GM12878 (cell line): ENCODE measurements at regions not wholly inside any gene's neighbourhood (a gene's known extent, or its start where the extent isn't known, plus 50 kb on each side); places are given as distances from the start of the nearest gene placed in this dataset.

Experiments used
- ATAC-seq: fragments of 200-7000 bp; cut with Tn5 transposase; 3 replicates; pipeline ENCODE4 v1.9.1; 2020; ENCODE audit warnings: mild to moderate bottlenecking, moderate library complexity
- BruUV-seq: library from RNA; stranded (reverse); fragments of 400-500 nt; replicated peaks from 2 replicates; lab custom pipeline; 2021; lab: Mats Ljungman, UMichigan
- CTCF ChIA-PET: fragments of 300-600 bp; sonication (Branson Sonifier 250); formaldehyde crosslinking; extraction: SDS; loops from one replicate; lab custom pipeline; 2021; ENCODE audit warnings: inconsistent platforms; lab: Yijun Ruan, JAX
- POLR2A ChIA-PET: fragments of 350-600 bp; formaldehyde crosslinking; extraction: SDS; loops from one replicate; lab custom pipeline; 2021; ENCODE audit warnings: inconsistent platforms; lab: Charles Lee
- RAD21 ChIA-PET: fragments of 300-600 bp; sonication (Branson Sonifier 250); formaldehyde crosslinking; loops from one replicate; lab custom pipeline; 2023; ENCODE audit warnings: antibody characterized with exemption; ENCODE audit not compliant: unreplicated experiment; lab: Charles Lee
- SMC1A ChIA-PET: fragments of 300-600 bp; sonication (Branson Sonifier 250); formaldehyde crosslinking; loops from one replicate; lab custom pipeline; 2023; ENCODE audit not compliant: unreplicated experiment, uncharacterized antibody; lab: Charles Lee
- DNase-seq: peaks from one replicate; pipeline ENCODE4 v3.0.0-alpha.2; 2011; ENCODE audit warnings: low read depth, low spot score
- FAIRE-seq: peaks from 3 replicates; lab custom pipeline; 2011; peaks lifted over from hg19 to GRCh38; lab: Jason Lieb, UNC
- H2AFZ ChIP-seq: 2 replicates; pipeline ENCODE4 v1.6.0; 2011; ENCODE audit warnings: low read depth, low read length, control low read depth; ENCODE audit not compliant: control insufficient read depth
- H3K27ac ChIP-seq: 2 replicates; pipeline ENCODE4 v1.5.1; 2011; ENCODE audit warnings: control low read depth; ENCODE audit not compliant: control insufficient read depth, insufficient read depth
- H3K27me3 ChIP-seq, 2 experiments: replicated peaks in 1 of 2; 2 replicates each; pipeline versions ENCODE4 v1.6.0 to v1.6.1; 2011; ENCODE audit warnings: low read length in 1 of 2; ENCODE audit not compliant: control insufficient read depth in 2 of 2, insufficient read depth in 2 of 2
- H3K36me3 ChIP-seq, 2 experiments: 2 replicates each; pipeline ENCODE4 v1.5.1; 2011; ENCODE audit warnings: low read length in 1 of 2; ENCODE audit not compliant: control insufficient read depth in 2 of 2, insufficient read depth in 2 of 2
- H3K4me1 ChIP-seq: 2 replicates; pipeline ENCODE4 v1.6.1; 2011; ENCODE audit warnings: mild to moderate bottlenecking, low read length, moderate library complexity, mixed read lengths; ENCODE audit not compliant: control insufficient read depth, insufficient read depth
- H3K4me2 ChIP-seq: 2 replicates; pipeline ENCODE4 v1.6.0; 2011; ENCODE audit warnings: control low read depth; ENCODE audit not compliant: control insufficient read depth, insufficient read depth
- H3K4me3 ChIP-seq: fragments of 200-600 bp; sonication (generic); 2 replicates; pipeline ENCODE4 v1.5.1; 2016
- H3K79me2 ChIP-seq: 2 replicates; pipeline ENCODE4 v1.6.0; 2011; ENCODE audit warnings: low read length; ENCODE audit not compliant: control insufficient read depth, insufficient read depth
- H3K9ac ChIP-seq: 2 replicates; pipeline ENCODE4 v1.8.0; 2011; ENCODE audit warnings: low read length, control low read depth, mixed read lengths; ENCODE audit not compliant: control insufficient read depth, insufficient read depth
- H3K9me3 ChIP-seq: replicated peaks from 3 replicates; pipeline ENCODE4 v1.5.1; 2011; ENCODE audit warnings: mild to moderate bottlenecking, low read length; ENCODE audit not compliant: control insufficient read depth, insufficient read depth
- H4K20me1 ChIP-seq: 2 replicates; pipeline ENCODE4 v1.6.0; 2011; ENCODE audit not compliant: control insufficient read depth, insufficient read depth
- EP300 ChIP-seq, 2 experiments: fragments of 150-350 bp in 1 of 2; IDR thresholded peaks; 2 replicates each; pipeline ENCODE4 v1.6.1; 2011 to 2012; ENCODE audit warnings: low read depth in 2 of 2, low read length in 2 of 2, borderline replicate concordance in 1 of 2, improper control_type of control experiment in 1 of 2, inconsistent platforms in 1 of 2; ENCODE audit not compliant: control insufficient read depth in 1 of 2
- FOXK2 ChIP-seq: fragments of 450-650 bp; IDR thresholded peaks from 2 replicates; pipeline ENCODE4 v1.6.1; 2017; ENCODE audit warnings: mild to moderate bottlenecking, moderate library complexity
- HDGF ChIP-seq: fragments of 450-650 bp; IDR thresholded peaks from 2 replicates; pipeline ENCODE4 v1.6.1; 2016; ENCODE audit warnings: antibody characterized with exemption
- MTA3 ChIP-seq: IDR thresholded peaks from 2 replicates; pipeline ENCODE4 v1.6.1; 2012; ENCODE audit warnings: low read length, inconsistent platforms, borderline replicate concordance
- NFXL1 ChIP-seq: fragments of 450-650 bp; IDR thresholded peaks from 2 replicates; pipeline ENCODE4 v1.6.1; 2017; ENCODE audit warnings: antibody characterized with exemption, mild to moderate bottlenecking, borderline replicate concordance
- NKRF ChIP-seq: fragments of 450-650 bp; conservative IDR thresholded peaks from 2 replicates; pipeline ENCODE4 v1.6.1; 2017; ENCODE audit warnings: mild to moderate bottlenecking, moderate library complexity
- SIX5 ChIP-seq: IDR thresholded peaks from 2 replicates; pipeline ENCODE4 v1.6.1; 2011; ENCODE audit warnings: mild to moderate bottlenecking, low read depth, low read length, moderate library complexity; ENCODE audit not compliant: severe bottlenecking
- TAF1 ChIP-seq: IDR thresholded peaks from 2 replicates; pipeline ENCODE4 v1.6.1; 2011; ENCODE audit warnings: mild to moderate bottlenecking, low read depth, low read length, borderline replicate concordance
- TCF12 ChIP-seq: IDR thresholded peaks from 2 replicates; pipeline ENCODE4 v1.6.1; 2011; ENCODE audit warnings: low read depth, mild to moderate bottlenecking, low read length
- WRNIP1 ChIP-seq: IDR thresholded peaks from 2 replicates; pipeline ENCODE4 v1.6.1; 2011; ENCODE audit warnings: low read depth, low read length, improper control_type of control experiment, borderline replicate concordance
- ZBED1 ChIP-seq: IDR thresholded peaks from 2 replicates; pipeline ENCODE4 v1.6.1; 2016; ENCODE audit warnings: borderline replicate concordance
- ZNF274 ChIP-seq: IDR thresholded peaks from one replicate; pipeline ENCODE4 v1.8.0; 2011; ENCODE audit not compliant: insufficient read length, insufficient read depth
- WGBS: methylation state at CpG from one replicate; pipeline ENCODE4 v1.1.6; 2016; ENCODE audit warnings: low lambda C conversion rate; ENCODE audit not compliant: insufficient replicate concordance, insufficient coverage; ENCODE audit errors: missing lambda C conversion rate; 5-methylcytosine and 5-hydroxymethylcytosine counted together
- in situ Hi-C: fragments of 300-500 bp; cut with MboI; formaldehyde crosslinking; loops from 9 replicates; pipeline ENCODE4 v1.14.3; 2018; ENCODE audit warnings: mixed read lengths
- intact Hi-C: fragments of 100-400 bp; cut with micrococcal nuclease; formaldehyde crosslinking; loops from one replicate; pipeline ENCODE4 v1.14.2; 2022; ENCODE audit not compliant: unreplicated experiment

DNA sequence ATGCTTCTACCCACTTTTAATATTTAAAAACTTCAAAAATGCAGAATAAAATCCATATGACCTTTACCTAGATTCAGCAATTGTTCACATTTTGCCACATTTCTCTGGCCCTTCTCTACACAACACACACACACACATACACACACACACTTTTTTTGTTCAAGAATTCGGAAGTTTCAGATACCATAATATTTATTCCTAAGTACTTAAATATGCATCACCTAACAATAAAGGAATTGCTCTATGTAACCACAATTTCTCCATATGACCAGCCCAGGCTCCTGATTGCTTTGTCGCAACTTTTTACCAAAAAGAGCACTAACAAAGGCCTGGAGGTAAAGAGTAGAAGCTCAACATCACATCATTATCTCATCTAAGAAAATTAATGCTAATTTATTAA, 106.6 kb downstream of the FAS start:
- Histone ChIP-seq H3K9me3 (no peaks in the 10 kb centered on the region), H3K27me3 (no peaks in the 10 kb centered on the region), H3K4me1 (no peaks in the 10 kb centered on the region), H4K20me1 (no peaks in the 10 kb centered on the region), H3K79me2 (no peaks in the 10 kb centered on the region), H2AFZ (no peak overlapping the region), H3K4me2 (no peak overlapping the region), H3K9ac (no peak overlapping the region), H3K4me3 (no peak overlapping the region)
- RAD21 ChIA-PET: no interaction called here
- intact Hi-C loops (no loop called here), in situ Hi-C loops (no loop called here)
- ATAC-seq (no peak), DNase-seq (no peak)
- no peak for TF ChIP-seq NFXL1
- no peak for TF ChIP-seq NKRF
- no peak for TF ChIP-seq HDGF
- no peak for TF ChIP-seq TAF1
- no peak for TF ChIP-seq ZNF274
- no peak for TF ChIP-seq EP300 (IDR thresholded peaks at IDR 0.05; ENCODE audit: borderline replicate concordance in 1 of 2, control insufficient read depth in 1 of 2, low read depth in 2 of 2, low read length in 2 of 2)
- TF ChIP-seq TCF12: no peak
- TF ChIP-seq FOXK2: no peak
- TF ChIP-seq SIX5: no peak
- TF ChIP-seq ZBED1: no peak
- no peak for TF ChIP-seq MTA3
- TF ChIP-seq WRNIP1: no peak
- TF ChIP-seq, all 136 proteins: peak for 0
- Histone ChIP-seq H3K36me3 (no peaks in the 10 kb centered on the region), H3K27ac (no peak overlapping the region)
- FAIRE-seq: no peak
- ChIA-PET CTCF (no interaction called here), SMC1A (no interaction called here), POLR2A (no interaction called here)
- WGBS: 79% methylated on average over 2 of the region's 2 CpGs
- no TSS peak for BruUV-seq
